ENCODE measurements at regions not wholly inside any gene's neighbourhood (a gene's known extent, or its start where the extent isn't known, plus 50 kb on each side); places are given as distances from the start of the nearest gene placed in this dataset.

- no peak for TF ChIP-seq CTCF (IDR thresholded peaks at IDR 0.05)
- TF ChIP-seq EP300 (IDR thresholded peaks at IDR 0.05): no peak
These were observed 163.5 kb upstream of the LINGO1 start for GRCh38 chr15:77796046-77796729.

All from ovary (tissue), 3 donors.